GM19467 (cell line): ENCODE measurements at regions not wholly inside any gene's neighbourhood (a gene's known extent, or its start where the extent isn't known, plus 50 kb on each side); places are given as distances from the start of the nearest gene placed in this dataset.
"Not testable (repeated sequence)": the region's sequence is repeated elsewhere in the genome, so short reads cannot be mapped to it uniquely, and the experiment has no call there.

ENCODE experiments used
- ATAC-seq: cut with Tn5 transposase; IDR thresholded peaks from one replicate; pipeline ENCODE4 v1.9.1; 2021; ENCODE audit warnings: mild to moderate bottlenecking, moderate library complexity; ENCODE audit not compliant: unreplicated experiment

DNA sequence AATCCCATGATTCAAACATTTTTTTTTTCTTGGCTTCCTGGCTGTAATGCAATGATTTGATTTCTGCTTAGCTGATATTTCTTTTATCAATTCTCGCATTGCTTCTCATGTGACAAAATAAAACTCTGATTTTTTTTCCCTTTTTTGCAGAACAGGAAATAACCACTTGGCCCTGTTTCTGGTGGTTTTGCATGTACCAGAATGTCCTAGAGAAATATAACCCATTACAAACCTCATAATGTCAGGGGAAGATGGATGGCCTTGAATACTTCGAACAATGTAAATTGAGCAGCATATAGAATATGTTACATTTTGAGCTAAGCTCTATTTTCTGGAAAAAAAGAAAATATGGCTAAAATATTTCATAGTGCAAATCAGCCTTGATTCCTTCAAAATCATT, 275.6 kb downstream of the RAP2B start:
- ATAC-seq = no peak

GRCh38 chr3:153438271-153438670, 276.2 kb downstream of the RAP2B start:
- no peak for ATAC-seq

GRCh38 chr3:153439780-153440179, 277.8 kb downstream of the RAP2B start:
- ATAC-seq = no peak

DNA sequence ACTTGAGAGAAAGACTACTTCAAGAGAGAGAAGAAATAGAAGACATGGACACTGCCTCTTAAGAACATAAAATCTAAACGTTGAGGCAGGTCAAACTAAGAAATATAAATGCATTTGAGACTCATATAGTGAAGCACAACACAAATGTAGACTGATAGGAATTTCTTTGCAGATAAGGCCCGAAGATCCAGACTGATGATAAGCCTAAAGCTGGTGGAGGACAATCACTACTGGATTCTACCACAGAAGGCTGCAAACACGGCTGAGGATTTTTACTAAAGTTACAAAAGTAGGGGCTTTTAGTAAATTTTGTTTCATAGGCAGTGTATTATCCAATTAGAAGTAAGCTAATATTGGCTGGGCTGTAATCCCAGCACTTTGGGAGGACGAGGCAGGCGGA, 278.3 kb downstream of the RAP2B start:
- ATAC-seq = no peak

- no peak for ATAC-seq
Observed at GRCh38 chr3:153442386-153442785, 280.4 kb downstream of the RAP2B start.

DNA sequence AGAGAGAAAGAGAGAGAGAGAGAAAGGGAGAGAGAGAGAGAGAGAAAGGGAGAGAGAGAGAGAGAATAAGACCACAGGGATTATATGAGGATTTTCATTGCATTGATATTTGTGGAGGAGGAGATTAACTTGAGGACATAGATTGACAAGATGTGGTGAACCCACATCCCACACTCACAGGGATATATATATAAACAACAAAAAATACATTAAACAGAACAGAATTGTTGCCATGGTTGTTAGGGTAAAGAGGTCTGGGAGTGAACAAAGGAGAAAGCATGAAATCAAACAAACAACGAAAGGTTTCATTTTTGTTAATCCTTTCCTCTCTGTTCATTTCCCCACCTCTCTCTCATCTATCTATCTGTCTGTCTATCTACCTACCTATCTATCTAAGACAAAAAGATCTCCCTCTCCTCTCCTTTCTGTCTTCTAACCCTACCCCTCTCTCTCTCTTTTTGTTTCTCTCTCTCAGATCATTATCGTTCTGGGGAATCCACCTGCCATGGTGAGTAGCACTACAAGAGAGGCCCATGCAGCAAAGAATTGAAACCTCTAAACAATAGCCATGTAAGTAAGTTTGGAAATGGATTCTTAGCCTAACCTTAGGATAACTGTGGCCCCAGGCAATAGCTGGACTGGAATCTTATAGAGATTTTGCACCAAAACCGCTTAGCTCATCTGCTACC, 280.9 kb downstream of the RAP2B start:
- no peak for ATAC-seq

DNA sequence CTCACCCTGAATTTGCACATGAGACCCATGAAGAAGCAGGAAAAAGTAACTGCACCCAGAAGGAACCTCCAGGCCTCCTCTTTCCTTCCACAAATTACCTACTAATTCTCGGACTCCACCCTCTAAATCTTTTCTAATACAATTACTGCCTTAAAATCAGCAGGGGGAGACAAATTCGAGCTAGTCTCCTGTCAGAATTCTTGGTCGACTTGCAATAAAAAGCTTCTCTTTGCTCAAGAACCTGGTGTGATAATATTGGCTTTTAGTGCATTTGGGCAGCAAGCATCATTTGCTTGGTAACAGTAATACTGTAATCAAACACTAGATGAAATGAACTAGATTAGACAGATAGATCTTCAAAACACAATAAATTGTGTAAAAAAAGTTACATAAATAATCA, 281.9 kb downstream of the RAP2B start:
- no peak for ATAC-seq

- ATAC-seq = no peak
Observed at GRCh38 chr3:153445817-153446216, 283.8 kb downstream of the RAP2B start.

DNA sequence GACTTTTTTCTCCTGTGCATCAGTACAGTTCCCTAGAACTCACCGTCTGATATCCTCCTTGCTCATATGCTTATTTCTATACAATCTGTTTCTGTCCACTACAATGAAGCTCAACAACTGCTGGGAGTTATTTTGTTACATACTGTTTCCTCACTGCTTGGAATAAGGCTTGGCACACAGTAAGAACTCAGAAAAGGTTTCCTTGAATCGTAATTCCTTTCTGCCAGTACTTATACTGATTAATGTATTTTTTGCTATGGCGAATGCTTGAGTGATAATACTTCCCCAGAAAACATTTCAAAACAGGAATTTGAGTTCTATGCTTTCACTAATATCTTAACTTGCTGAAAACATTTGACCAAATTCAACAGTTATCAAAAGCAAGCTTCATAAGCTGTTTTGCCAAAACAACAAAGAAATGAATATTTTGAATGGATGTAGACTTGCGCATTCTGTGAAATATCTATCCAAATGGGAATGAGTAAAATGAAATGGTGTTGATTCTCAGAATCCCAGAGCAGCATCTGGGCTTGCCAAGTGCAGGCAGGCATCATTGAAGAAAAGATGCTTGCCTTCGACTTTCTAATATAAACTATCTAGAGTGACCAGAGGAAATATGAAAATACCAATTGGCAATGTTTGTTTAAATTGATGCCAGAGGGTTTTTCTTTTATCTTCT, 286.3 kb downstream of the RAP2B start:
- ATAC-seq = no peak

DNA sequence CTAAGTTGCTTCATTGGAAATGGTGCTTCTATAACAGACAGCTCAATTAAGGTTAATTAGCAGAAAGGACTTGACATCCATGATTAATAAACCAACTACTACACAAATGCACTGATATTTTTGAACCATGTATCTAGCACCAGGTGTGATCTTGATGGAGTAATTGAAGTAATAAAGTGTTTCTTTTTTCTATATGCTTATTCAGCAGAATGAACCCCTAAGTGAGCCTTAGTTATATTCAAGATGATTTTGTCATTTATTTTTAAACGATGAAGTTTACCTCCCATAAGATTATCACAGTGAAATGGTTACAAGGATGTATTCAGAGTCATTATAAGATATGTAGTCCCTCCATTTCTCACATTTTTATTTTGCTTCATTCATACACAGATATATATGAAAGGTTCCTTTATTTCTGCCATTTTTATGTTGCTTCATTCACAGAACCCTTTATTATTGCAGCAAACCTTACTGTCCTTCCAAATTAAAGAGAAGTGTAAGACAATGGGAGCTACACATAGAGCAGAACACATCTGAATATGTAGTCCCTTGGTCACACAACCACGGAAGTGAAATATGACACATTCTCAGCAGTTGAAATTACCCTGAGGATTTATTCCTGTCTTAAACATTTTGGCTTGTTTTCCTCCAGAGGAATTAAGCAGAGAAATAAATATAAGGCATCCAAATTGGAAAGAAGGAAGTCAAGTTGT, 295.0 kb downstream of the RAP2B start:
- no peak for ATAC-seq

- no peak for ATAC-seq
Observed at GRCh38 chr3:153458881-153459280, 296.9 kb downstream of the RAP2B start.

GRCh38 chr3:153462545-153462944, 300.5 kb downstream of the RAP2B start:
- ATAC-seq = no peak

GRCh38 chr3:153463895-153464294, 301.9 kb downstream of the RAP2B start:
- peak; percentile 66 for ATAC-seq

DNA sequence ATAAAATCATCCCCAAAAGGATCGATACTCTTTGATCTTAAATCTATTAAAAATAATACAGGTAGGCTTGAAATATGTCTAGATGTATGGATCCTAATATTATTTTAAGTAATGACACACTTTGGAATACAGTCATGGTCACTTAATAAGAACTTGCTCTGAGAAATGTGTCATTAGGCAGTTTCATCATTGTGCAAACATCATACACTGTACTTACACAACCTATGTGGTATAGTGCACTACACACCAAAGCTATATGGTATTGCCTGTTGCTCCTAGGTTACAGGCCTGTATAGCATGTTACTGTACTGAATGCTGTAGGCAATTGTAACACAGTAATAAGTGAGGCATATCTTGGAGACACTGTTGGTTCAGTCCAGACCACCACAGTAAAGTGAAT, 307.1 kb downstream of the RAP2B start:
- ATAC-seq = no peak

DNA sequence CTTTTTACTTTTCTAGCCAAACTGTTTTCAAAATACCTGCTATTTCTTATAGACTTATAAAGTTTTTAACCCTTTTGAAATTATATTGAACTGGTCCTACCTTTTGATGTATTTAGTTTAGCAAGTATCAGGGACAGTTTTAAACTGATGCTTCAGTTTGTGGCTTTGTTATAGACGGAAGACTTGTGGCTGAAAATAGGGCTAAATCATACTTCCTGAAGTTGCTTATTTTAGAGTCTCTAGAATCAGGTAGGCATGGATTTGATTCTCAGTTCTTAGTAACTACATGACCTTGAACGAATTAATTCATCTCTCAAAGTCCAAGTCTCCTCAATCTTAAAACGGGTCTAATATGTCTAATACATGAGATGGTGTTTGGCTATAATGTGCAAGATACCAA, 322.8 kb downstream of the RAP2B start:
- ATAC-seq = no peak

DNA sequence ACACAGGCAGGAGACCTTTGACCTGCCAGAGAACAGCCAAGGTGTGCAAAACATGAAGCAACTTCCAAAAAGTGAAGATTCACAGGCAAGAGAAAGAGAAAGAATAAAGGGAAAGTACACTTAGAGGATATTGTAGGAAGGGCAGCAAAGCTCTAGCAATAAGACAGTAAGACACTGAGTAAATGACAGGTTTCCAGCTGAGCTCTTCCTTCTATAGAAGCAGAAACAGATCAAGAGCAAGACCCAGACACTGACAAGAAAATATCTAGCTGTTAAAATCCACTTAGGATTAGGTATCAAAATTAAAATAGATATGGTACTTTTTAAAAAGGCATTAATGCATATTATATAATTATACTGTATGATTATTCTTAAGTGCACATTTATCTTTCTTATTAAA, 333.4 kb downstream of the RAP2B start:
- no peak for ATAC-seq

DNA sequence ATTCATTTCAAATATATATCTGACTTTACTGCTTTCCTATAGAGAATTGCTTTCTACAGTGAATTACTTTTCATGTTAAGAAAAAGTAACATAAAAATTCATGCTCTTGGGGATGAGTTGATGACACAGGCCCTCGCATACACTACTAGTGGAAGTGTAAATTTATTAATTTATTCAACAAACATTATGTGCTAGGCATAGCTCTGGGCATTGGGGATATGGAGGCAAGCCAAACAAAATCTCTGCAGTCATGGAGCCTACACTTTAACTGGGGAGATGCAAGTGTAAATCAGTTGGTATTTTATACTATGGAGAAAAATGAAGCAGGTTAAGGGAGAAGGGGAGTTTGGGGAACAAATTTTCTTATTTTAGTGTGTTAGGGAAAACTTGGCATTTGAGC, 340.7 kb downstream of the RAP2B start:
- ATAC-seq = no peak

DNA sequence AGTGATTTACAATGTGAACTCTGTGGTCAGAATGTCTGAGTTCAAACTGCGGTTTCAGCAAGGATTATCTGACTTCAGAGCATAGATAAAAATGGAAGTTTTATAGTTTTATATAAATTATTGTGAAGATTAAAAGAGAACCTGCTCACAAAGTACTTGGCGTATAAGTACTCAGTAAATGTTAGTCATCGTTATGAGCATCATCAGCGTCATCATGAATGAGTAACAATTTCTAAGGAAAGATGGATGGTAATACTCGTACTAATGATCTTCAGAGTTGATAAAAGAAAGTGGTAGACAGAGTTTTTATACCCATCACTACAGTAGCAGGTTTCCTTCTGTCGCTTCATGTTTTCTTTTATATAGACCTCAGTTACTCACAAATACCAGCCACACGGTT, 341.8 kb downstream of the RAP2B start:
- no peak for ATAC-seq

DNA sequence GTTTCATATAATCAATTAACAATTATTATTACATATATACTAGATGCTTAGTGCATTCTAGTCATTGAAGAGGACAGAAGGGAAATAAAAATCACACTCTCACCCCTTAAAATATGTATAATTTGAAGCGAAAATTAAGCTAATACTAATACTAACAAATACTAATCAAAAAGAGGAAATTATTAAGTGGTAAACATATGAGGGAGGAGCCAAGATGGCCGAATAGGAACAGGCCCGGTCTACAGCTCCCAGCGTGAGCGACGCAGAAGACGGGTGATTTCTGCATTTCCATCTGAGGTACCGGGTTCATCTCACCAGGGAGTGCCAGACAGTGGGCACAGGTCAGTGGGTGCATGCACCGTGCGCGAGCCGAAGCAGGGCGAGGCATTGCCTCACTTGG, 344.2 kb downstream of the RAP2B start:
- not testable (repeated sequence) for ATAC-seq

DNA sequence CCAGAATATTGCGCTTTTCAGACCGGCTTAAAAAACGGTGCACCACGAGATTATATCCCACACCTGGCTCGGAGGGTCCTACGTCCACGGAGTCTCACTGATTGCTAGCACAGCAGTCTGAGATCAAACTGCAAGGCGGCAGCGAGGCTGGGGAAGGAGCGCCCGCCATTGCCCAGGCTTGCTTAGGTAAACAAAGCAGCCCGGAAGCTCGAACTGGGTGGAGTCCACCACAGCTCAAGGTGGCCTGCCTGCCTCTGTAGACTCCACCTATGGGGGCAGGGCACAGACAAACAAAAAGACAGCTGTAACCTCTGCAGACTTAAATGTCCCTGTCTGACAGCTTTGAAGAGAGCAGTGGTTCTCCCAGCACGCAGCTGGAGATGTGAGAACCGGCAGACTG, 344.7 kb downstream of the RAP2B start:
- not testable (repeated sequence) for ATAC-seq

GRCh38 chr3:153513236-153513635, 351.2 kb downstream of the RAP2B start:
- no peak for ATAC-seq

GRCh38 chr3:153528473-153528872, 366.4 kb downstream of the RAP2B start:
- no peak for ATAC-seq
